Heart right ventricle (tissue), 16 donors: ENCODE measurements at regions not wholly inside any gene's neighbourhood (a gene's known extent, or its start where the extent isn't known, plus 50 kb on each side); places are given as distances from the start of the nearest gene placed in this dataset.
"Not testable (repeated sequence)": the region's sequence is repeated elsewhere in the genome, so short reads cannot be mapped to it uniquely, and the experiment has no call there.

Experiments
- ATAC-seq, 8 donors: fragments of 200-7000 bp; cut with Tn5 transposase; one replicate each; pipeline ENCODE4 v1.9.1; 2020; ENCODE audit warnings: mild to moderate bottlenecking in 8 of 8, moderate library complexity in 8 of 8, moderate number of reproducible peaks in 1 of 8
- DNase-seq, 2 donors: peaks; one replicate each; pipeline ENCODE4 v3.0.0-alpha.2; 2020
- H3K27ac ChIP-seq, 10 donors: fragments of 200-600 bp; sonication (generic) in 2 of 10; one replicate each; pipeline versions ENCODE4 v1.5.0 to v1.8.0; 2020 to 2022; ENCODE audit warnings: mild to moderate bottlenecking in 3 of 10
- H3K27me3 ChIP-seq, 7 donors: fragments of 200-600 bp; one replicate each; pipeline ENCODE4 v1.8.0; 2021 to 2022; ENCODE audit warnings: mild to moderate bottlenecking in 2 of 7
- H3K36me3 ChIP-seq, 9 donors: fragments of 200-600 bp; sonication (generic) in 1 of 9; one replicate each; pipeline versions ENCODE4 v1.5.0 to v1.8.0; 2020 to 2022; ENCODE audit warnings: mild to moderate bottlenecking in 2 of 9
- H3K4me1 ChIP-seq, 9 donors: fragments of 200-600 bp; sonication (generic) in 1 of 9; one replicate each; pipeline versions ENCODE4 v1.5.0 to v1.8.0; 2020 to 2022; ENCODE audit warnings: mild to moderate bottlenecking in 4 of 9
- H3K4me3 ChIP-seq, 10 donors: fragments of 200-600 bp; sonication (generic) in 2 of 10; one replicate each; pipeline versions ENCODE4 v1.5.0 to v1.8.0; 2020 to 2022; ENCODE audit warnings: mild to moderate bottlenecking in 7 of 10, moderate library complexity in 2 of 10
- H3K9me3 ChIP-seq, 11 donors: fragments of 200-600 bp in 10 of 11; sonication (generic) in 2 of 11; one replicate each; pipeline versions ENCODE4 v1.5.0 to v1.8.0; 2013 to 2022; ENCODE audit warnings: mild to moderate bottlenecking in 2 of 11, control low read depth in 1 of 11, moderate library complexity in 1 of 11
- WGBS, 2 donors: extraction: QIAGEN DNeasy Blood & Tissue Kit; methylation state at CpG; one replicate each; pipeline ENCODE4 v1.1.7; 2013; ENCODE audit warnings: inconsistent platforms in 1 of 2; 5-methylcytosine and 5-hydroxymethylcytosine counted together
- intact Hi-C, 10 donors: fragments of 100-400 bp; cut with DNase I; formaldehyde crosslinking; loops; one replicate each; pipeline versions ENCODE4 v1.11.1 to v1.14.2; 2022
- TF ChIP-seq, protein P1 (sequence below), 9 donors: fragments of 200-600 bp; sonication (generic) in 2 of 9; IDR thresholded peaks; one replicate each; pipeline versions ENCODE4 v1.5.0 to v1.8.0; 2021 to 2022; ENCODE audit warnings: antibody characterized with exemption in 9 of 9, mild to moderate bottlenecking in 5 of 9, moderate library complexity in 1 of 9
- donor health status: Arrhythmogenic right ventricular cardiomyopathy.
- donor health status: ischemic (EF 13 %, LVEDD 7.1; RV severe dilation, severe dysfunction).
- donor health status: healthy with polysubstance abuse.
- donor health status: DM: no; HTN: yes; CAD: no.
- donor health status: DM: no; HTN: no; CAD: no.
- donor health status: ischemic (EF 25% LVEDD 6.9; RV normal size, moderate dysfunction).
- donor health status: ischemic (EF 25% LVEDD 5.7; RV mildly dilated, moderate dysfunction).
- donor health status: healthy.
- donor health status: DM: yes; HTN: yes; CAD: no.
- donor health status: Ischemic cardiomyopathy.
- donor health status: ischemic (EF 35%, LVEDD 5.7; RV mildly dilated, moderate dysfunction).
- donor health status: nonischemic (EF 11% LVEDD 7.7; RV severe dilation, severe dysfunction).
- donor health status: DM: yes; HTN: yes; CAD: no.
- donor health status: PGD.
- donor health status: ischemic (EF 29% LVEDD 5.4; RV normal size, mild dysfunction).
- donor health status: nonischemic (EF 23%, LVEDD 6.1; RV moderate dilation, normal function).

DNA sequence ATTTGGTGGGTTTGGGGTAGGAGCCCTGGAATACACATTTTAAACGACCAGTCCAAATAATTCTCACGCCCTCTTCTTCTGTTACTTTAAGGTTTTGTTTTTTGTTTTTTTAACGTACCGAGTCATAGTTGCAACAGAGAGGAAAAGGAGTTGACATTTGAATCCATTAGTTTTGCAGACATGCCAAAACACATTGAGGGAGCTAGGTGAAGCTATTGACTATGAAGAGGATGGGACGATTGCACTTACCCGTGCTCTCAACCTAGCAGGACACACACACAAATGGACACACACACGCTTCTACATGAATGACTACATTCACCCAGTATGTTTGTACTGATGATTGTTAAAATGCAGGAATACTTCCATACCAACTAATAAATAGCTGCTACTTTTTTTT is 54.3 kb upstream of the CIT start:
- TF ChIP-seq, protein P1, sequence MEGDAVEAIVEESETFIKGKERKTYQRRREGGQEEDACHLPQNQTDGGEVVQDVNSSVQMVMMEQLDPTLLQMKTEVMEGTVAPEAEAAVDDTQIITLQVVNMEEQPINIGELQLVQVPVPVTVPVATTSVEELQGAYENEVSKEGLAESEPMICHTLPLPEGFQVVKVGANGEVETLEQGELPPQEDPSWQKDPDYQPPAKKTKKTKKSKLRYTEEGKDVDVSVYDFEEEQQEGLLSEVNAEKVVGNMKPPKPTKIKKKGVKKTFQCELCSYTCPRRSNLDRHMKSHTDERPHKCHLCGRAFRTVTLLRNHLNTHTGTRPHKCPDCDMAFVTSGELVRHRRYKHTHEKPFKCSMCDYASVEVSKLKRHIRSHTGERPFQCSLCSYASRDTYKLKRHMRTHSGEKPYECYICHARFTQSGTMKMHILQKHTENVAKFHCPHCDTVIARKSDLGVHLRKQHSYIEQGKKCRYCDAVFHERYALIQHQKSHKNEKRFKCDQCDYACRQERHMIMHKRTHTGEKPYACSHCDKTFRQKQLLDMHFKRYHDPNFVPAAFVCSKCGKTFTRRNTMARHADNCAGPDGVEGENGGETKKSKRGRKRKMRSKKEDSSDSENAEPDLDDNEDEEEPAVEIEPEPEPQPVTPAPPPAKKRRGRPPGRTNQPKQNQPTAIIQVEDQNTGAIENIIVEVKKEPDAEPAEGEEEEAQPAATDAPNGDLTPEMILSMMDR (IDR thresholded peaks at IDR 0.05): no peak
- ATAC-seq (no peak), DNase-seq (no peak)
- Histone ChIP-seq H3K27ac (no peak overlapping the region), H3K9me3 (no peaks in the 10 kb centered on the region), H3K27me3 (peaks cover 0 to 41% (median 25%) of the 10 kb centered on the region in 7 donors), H3K36me3 (no peaks in the 10 kb centered on the region), H3K4me3 (no peak overlapping the region), H3K4me1 (no peaks in the 10 kb centered on the region)
- intact Hi-C loops: no loop called here
- WGBS, 2 donors: 73 to 75% methylated on average over 7 of the region's 7 CpGs

DNA sequence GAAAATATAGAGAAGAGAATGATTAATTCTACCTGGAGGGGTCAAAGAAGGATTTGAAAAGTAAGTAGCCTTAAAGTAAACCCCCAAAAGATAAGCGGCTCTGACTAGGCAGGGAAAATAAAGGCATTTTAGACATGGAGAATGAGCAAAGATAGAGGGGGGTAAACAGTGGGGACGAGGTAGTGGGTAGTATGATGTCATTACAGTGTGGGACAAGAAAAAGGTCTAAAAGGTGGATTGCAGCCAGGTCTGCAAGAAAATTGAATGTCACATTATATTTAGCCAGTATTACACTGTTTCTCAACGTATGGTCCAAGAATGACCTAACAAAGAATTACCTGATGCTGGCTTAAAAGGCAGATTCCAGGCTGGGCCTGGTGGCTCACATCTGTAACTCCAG is 55.8 kb upstream of the CIT start:
- no peak overlapping the region for H3K4me3 ChIP-seq
- TF ChIP-seq, protein P1 (IDR thresholded peaks at IDR 0.05): no peak
- H3K9me3 ChIP-seq: no peaks in the 10 kb centered on the region
- intact Hi-C loops: no loop called here
- 74 to 75% methylated on average over 3 of the region's 3 CpGs for WGBS, 2 donors
- H3K27ac ChIP-seq: no peak overlapping the region
- H3K36me3 ChIP-seq: no peaks in the 10 kb centered on the region
- peaks cover 0 to 35% (median 19%) of the 10 kb centered on the region in 7 donors for H3K27me3 ChIP-seq
- ATAC-seq (no peak), DNase-seq (no peak)
- H3K4me1 ChIP-seq: no peaks in the 10 kb centered on the region

DNA sequence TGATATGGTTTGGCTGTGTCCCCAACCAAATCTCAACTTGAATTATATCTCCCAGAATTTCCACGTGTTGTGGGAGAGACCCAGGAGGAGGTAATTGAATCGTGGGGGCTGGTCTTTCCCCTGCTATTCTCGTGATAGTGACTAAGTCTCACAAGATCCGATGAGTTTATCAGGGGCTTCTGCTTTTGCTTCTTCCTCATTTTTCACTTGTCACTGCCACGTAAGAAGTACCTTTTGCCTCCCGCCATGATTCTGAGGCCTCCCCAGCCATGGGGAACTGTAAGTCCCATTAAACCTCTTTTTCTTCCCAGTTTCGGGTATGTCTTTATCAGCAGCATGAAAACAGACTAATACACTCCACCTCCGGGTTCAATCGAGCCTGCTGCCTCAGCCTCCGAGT is 54.3 kb upstream of the BICDL1 start:
- H3K36me3 ChIP-seq, DNase-seq, H3K4me1 ChIP-seq, H3K27ac ChIP-seq, H3K4me3 ChIP-seq, intact Hi-C loops, H3K9me3 ChIP-seq, ATAC-seq: not testable (repeated sequence)
- peaks cover 0 to 44% (median 28%) of the 10 kb centered on the region in 7 donors for H3K27me3 ChIP-seq
- 53 to 57% methylated on average over 10 of the region's 10 CpGs for WGBS, 2 donors

DNA sequence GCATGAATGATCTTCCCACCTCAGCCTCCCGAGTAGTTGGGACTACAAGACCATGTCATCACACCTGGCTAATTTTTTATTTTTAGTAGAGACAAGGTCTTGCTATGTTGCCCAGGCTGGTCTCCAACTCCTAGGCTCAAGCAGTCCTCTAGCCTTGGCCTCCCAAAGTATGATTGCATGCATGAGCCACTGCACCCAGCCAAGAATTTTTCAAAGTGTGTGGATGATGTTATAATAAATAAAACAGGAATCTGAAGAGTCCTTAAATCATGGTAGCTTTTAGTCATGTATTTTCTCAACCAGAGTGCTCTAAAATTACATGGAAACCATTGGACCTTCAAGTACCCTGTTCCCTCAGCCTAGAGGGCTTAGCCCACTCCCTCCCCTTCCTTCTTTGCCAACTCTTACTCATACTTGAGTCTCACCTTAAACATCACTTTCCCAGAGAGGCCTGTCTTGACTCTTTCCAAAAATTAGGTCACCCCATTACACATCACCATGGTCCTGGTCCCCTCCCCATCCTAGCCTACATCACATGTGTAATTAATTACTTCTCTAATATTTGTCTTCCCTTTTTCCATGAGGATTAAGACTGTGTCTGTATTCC is 52.2 kb upstream of the BICDL1 start:
- peaks cover 0 to 41% (median 21%) of the 10 kb centered on the region in 7 donors for H3K27me3 ChIP-seq
- ATAC-seq (no peak), DNase-seq (no peak)
- TF ChIP-seq, protein P1 (IDR thresholded peaks at IDR 0.05): no peak
- H3K27ac ChIP-seq: no peak overlapping the region
- no peaks in the 10 kb centered on the region for H3K4me1 ChIP-seq
- H3K9me3 ChIP-seq: no peaks in the 10 kb centered on the region
- 87 to 90% methylated on average over 1 of the region's 1 CpG for WGBS, 2 donors
- no peak overlapping the region for H3K4me3 ChIP-seq
- intact Hi-C loops: no loop called here
- no peaks in the 10 kb centered on the region for H3K36me3 ChIP-seq

DNA sequence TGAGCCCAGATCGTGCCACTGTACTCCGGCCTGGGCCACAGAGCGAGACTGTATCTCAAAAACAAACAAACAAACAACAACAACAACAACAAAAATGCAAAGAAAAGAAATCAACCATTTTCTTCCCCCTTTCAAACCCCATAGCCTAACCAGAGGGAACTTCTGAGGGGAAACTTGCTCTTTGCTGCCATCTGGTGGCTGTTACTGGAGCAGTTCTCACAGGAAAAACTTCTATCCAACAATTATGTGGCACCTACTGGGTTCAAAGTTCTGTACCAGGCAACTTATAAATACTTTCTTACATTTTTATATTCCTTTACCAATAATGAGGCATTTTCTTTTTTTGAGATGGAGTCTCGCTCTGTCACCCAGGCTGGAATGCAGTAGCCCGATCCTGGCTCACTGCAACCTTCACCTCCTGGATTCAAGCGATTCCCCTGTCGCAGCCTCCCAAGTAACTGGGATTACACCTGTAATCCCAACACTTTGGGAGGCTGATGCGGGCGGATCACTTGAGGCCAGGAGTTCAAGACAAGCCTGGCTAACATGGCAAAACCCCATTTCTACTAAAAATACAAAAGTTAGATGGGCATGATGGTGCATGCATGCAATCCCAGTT is 50.9 kb upstream of the BICDL1 start:
- intact Hi-C loops: no loop called here
- Histone ChIP-seq H3K36me3 (no peaks in the 10 kb centered on the region), H3K27me3 (peaks cover 0 to 37% (median 21%) of the 10 kb centered on the region in 7 donors), H3K9me3 (no peaks in the 10 kb centered on the region), H3K4me3 (no peak overlapping the region), H3K27ac (no peak overlapping the region), H3K4me1 (no peaks in the 10 kb centered on the region)
- TF ChIP-seq, protein P1 (IDR thresholded peaks at IDR 0.05): peak; percentile 72 to 90 (median 86)
- ATAC-seq (peak in 3 of 8 donors; percentile 42 to 52 (median 52)), DNase-seq (peak in 1 of 2 donors; percentile 48)
- 32 to 33% methylated on average over 9 of the region's 9 CpGs for WGBS, 2 donors
